GM21786 (cell line): ENCODE measurements at regions not wholly inside any gene's neighbourhood (a gene's known extent, or its start where the extent isn't known, plus 50 kb on each side); places are given as distances from the start of the nearest gene placed in this dataset.
"Not testable (repeated sequence)": the region's sequence is repeated elsewhere in the genome, so short reads cannot be mapped to it uniquely, and the experiment has no call there.

Source experiments
- ATAC-seq: cut with Tn5 transposase; IDR thresholded peaks from one replicate; pipeline ENCODE4 v1.9.1; 2021; ENCODE audit not compliant: unreplicated experiment

DNA sequence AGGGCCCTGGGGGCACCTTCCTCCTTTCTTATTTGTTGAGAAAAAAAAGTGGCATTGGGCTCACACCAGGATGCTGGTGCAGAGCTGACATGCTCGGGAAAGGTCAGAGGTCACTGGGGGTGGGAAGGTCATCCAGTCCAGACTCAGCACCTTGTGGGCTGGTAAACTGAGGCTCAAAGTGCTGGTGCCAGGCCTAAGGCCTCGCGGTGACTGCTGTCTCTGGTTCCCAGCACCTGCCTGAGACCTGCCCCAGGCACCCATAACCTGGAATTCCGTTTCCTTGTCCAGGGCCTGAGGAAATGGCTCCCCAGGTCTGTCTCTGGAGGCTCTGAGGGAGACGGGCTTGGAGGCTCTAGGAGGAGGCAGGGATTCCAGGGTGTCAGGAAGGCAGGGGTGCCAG lies 521.0 kb downstream of the GOLGA6L6 start:
- ATAC-seq: not testable (repeated sequence)

DNA sequence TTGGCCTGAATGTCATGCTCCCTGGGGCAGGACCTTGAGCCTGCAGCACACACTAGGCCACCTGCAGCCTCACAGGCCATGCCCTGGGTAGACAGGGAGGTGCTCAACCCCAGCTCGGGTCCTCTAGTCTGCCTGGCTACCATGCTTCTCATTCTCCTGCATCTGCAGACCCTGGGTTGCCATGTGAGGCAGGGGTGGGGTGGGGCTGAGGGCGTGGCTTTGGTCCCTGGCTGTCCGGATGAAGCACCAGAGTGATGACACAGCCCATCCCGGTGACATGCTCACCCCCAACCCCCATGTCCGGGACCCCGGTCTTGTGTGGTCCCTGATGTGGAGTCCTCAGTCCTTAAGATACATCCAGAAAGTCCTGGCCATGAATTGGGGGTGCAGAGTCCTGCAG lies 521.8 kb downstream of the GOLGA6L6 start:
- ATAC-seq: not testable (repeated sequence)

DNA sequence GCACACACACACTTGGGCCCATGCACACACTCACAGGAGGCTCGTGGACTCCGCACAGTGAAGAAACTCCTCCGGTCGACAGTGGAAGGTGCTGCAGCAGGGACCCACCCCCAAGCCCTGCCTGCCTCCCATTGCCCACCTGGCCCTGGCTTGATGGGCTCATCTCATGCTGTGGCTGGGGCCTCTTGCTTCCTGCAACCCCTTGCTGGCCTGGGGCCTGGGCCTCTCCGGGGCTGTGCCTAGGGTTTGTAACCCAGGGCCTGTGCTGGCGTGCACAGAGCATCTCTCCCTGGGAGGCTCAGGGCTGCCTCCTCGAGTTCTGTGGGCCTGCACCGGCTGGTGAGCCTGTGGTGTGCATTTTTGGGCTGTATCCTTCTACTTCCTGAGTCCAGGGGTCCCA lies 524.0 kb downstream of the GOLGA6L6 start:
- ATAC-seq: not testable (repeated sequence)

DNA sequence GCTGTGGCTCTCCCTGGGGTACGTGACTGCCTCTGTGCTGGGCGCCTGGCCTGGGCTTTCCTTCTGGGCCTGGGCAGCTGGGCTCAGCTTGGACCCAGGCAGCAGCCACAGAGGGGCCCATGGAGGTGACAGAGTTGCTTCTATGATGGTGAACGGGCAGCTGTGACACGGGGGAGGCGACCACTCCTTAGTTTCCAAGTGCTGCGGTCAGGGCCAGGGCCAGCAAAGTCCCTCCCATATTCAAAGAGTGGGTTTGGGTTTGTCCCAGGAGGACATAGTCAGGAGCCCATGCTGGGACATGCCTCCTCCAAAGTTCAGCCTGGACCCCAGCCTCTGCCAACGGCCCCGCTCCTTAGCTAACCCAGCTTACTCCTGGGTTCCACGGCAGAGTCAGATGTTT lies 524.7 kb downstream of the GOLGA6L6 start:
- not testable (repeated sequence) for ATAC-seq

DNA sequence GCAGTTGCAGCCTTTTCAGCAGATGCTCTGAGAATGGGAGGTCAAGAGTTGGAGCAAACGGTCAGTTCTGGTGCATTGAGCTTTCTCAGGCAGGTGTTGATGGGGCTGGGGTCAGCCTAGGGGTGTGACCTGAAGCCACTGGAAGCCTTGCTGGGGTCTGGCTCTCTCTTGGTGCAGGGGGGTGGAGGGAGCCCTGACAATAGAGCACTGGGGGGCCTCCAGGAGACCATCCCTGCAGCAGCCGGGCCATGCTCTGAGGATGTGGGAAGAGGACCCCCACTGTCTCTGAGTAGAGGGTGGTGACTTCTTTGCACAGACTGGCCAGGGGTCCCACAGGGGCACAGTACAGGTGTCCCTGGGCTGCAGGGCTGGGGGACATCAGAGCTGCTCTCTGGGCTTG lies 528.8 kb downstream of the GOLGA6L6 start:
- ATAC-seq: not testable (repeated sequence)

DNA sequence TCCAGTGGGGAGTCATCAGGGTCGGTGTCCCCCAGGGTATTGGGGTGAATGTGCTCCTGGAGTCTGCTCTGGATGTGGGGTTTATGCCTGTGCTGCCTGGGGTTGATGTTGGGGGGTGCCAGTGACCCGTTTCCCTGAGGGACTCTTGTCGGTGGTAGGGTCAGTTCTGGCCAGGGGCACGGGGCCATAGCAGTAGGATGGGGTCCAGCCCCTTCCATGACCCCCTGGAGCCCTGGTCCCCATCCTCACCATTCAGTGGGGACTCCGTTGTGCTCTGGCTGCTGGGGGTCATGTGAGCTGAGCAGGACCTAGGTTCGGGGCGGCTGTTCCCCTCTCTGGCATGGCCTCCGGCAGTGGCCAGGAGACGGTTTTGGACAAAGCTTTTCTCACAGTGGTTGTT lies 530.8 kb downstream of the GOLGA6L6 start:
- ATAC-seq: not testable (repeated sequence)

DNA sequence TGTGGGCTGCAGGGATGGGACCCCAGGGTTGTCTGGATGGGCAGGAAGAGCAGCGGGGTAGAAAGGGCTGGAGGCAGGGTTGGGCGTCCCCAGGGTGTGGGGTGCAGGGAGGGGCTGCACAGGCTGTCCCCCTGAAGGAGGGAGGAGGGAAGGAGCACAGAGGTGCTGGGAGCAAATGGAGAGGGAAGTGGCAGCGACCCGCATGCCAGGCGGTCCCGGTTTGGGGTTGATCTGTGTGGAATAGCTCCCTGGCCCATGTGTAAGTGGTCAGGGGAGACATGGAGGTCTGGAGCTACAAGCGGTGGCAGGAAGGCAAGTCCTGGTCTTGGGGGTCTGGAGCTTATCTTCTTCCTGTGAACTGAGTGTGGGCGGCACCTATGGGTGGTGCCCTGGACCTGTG lies 532.0 kb downstream of the GOLGA6L6 start:
- not testable (repeated sequence) for ATAC-seq

DNA sequence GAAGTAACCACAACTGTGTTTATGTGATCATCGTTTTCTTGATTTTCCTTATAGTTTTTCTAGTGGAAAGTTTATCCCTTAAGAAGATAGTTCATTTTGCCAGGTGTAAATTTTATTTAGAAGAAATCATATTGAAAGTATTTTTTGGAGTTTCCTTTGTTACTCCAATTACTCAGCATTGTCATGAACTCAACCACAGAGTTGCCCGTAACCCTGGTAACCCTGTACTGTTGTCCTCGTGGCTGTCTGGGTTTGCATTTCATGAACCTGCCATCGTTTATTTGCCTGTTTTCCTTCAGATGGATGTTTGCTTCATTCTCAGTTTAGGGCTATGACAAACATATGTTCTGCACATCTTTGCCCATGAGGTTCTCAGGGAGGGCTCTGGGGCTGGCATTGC lies 534.3 kb downstream of the GOLGA6L6 start:
- ATAC-seq: not testable (repeated sequence)

DNA sequence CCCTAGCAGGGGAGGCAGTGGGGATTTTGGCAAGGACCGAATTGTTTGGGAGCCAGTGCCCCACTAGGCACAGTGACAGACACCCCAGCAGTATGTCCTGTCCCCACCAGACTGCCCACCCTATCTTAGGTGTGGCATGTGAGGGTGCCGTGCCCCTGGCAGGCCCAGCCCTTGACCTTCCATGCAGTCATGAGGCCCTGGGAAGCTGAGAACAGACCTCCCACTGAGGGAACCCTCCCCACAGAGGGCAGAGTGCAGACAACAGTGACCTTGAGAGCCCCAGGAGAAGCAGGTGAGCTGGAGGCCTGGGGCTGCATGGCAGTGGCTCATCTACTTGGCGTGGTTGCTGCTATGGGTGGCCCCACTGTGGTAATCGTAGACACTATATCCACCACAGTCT lies 538.1 kb downstream of the GOLGA6L6 start:
- ATAC-seq: not testable (repeated sequence)

DNA sequence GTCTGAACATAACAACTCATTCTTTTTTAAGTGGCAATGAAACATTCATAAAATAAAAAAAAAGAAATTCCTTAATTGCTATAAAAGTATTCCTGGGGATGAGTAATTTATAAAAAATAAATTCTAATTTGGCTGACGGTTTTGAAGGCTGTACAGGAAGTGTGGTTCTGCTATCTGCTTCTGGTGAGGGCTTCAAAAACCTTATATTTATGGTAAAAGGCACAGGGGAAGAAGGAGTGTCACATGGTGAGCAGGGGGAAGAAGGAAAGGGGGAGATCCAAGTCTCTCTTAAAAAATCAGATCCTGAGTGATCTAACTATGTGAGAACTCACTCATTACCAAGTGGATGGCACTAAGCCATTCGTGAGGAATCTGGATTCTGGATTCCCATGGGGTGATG lies 539.0 kb downstream of the GOLGA6L6 start:
- ATAC-seq: not testable (repeated sequence)

DNA sequence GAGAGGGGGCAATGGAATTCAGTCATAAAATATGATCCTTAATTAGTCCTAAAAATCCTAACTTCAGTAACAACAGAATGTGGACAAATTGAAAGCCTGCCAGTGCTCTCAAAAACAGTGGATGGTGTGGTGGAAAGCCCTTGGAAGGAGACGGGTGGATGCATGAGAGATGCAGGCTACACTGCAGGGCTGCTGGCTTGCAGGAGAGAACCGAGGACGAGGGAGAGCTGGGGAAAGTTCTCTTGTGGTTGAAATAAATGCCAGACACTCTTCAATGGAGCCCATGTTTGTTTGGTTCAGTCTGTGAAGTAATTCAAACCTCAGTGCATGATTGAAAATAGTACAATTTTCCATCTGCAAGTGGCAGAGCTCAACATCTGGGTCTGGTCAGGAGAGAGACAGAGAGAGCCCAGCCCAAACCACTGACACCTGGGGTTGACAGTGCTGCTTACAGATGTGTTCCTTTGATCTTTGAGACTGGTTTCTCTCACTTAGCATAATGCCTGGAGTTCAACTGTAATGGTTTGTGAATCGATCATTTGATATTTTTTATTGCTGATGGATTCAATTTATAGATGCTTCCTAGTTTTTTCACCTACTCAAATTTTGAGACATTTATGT lies 544.9 kb downstream of the GOLGA6L6 start:
- ATAC-seq: not testable (repeated sequence)

DNA sequence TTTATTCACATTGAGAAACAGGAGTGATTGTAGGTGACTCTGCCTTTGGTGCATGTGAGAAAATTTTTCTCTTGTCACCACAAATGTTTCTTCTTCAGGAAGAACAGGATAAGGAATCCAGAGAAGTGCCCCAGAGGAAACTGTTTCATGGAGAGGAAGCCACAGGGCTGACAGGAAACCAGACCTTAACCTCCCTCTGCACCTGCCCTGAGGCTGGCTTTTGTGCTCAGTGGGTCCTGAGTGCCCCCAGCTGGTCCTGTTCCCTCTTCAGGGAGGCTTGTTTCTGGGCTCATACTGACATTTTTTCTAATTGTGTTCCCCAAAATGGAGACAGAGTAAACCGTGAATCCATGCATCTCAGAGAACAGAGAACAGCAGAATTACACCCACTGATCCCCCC lies 546.3 kb downstream of the GOLGA6L6 start:
- ATAC-seq: not testable (repeated sequence)

DNA sequence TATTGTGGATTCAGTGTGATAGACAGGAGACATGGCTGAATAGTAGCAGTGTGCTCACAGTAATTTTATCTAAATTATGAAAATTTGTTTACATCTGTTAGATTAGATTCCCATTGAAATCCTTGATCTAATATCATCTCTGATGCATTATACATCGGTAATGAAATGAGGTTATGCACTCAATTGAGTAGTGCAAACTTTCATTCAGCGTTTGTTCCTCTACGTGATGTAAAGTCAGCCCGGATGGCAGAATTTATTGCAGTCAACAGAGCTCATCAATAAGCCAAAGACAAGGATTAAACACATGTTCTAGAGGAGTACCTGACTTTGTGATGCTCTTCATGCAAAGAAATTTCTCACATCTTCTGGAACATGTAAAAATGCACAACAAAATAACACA lies 549.2 kb downstream of the GOLGA6L6 start:
- no peak for ATAC-seq

DNA sequence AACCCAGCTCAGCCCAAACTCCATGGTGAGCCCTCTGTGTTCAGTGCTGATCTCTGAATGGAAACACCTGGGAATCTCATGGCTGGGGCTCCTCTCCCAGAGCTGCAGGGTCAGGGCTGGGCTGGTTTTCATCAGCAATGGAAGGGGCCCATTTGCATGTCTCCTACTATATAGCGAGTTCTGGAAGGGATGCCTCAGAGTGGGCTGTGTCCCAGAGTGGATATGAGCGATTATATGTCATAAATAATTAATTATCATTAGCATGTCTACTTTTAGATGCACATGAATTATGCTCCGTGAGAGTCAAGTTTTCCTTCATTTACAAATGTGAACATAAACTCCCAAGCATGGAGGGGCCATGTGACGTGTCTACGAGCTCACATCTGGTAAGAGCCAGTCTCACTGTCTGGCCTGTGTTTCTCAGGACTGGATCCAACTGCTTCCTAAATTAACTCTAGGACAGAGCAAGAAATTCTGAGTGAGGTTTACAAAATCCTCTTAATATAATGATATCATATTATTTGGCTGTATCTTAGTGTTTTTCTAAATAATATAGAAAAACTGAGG lies 553.4 kb downstream of the GOLGA6L6 start:
- ATAC-seq: no peak

DNA sequence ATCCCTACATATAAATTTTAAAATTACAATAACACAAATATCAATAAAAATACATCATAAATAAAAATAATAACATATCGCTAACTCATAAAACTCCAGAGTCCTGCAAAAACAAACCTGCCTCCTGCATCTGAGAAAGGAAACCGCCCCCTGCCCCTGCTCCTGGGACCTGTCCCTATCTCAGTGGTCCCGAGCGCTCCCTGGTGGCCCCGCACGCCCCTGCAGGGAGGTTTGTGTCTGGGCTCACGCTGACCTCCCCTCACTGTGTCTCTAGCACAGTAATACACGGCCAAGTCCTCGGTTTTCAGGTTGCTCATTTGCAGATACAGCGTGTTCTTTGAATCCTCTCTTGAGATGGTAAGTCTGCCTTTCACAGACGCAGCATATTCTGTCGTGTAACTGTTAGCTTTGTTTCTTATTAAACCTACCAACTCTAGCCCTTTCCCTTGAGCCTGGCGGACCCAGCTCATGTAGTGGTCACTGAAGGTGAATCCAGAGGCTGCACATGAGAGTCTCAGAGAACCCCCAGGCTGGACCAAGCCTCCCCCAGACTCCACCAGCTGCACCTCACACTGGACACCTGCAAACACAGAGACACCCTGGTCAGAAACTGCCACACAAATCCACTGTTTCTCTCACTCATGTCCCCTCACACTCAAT lies 554.1 kb downstream of the GOLGA6L6 start:
- no peak for ATAC-seq

DNA sequence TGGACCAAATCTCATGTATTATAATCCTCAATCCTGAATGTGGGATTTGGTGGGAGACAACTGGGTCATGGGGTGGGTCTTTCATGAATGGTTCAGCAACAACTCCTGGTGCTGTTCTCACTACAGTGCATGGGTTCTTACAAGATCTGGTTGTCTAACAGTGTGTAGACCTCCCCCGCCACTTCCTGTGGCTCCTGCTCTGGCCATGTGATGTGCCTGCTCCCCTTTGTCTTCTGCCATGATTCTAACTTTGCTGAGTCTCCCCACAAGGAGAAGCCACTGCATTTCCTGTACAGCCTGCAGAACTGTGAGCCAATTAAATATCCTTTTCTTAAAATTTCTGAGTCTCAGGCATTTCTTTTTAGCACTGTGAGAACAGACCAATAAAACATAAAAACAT lies 557.5 kb downstream of the GOLGA6L6 start:
- ATAC-seq: no peak

DNA sequence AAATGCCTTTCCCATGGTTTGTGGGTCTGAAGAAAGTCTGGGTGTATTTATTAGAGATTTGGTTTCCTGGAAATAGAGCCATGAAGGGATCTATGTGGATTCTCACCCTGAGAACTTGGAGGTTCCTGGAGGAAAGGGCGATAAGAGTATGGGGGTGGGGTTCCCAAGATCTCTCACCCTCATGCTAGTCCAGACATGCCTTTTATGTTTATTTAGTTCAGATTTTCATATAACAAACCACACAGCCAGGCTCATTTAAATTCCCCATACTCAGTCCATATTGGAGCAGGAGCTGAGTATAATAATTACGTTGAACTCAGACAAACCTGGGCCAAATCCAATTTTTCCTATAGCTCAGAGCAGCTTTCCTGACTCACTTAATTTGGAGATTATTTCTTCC lies 566.6 kb downstream of the GOLGA6L6 start:
- no peak for ATAC-seq

DNA sequence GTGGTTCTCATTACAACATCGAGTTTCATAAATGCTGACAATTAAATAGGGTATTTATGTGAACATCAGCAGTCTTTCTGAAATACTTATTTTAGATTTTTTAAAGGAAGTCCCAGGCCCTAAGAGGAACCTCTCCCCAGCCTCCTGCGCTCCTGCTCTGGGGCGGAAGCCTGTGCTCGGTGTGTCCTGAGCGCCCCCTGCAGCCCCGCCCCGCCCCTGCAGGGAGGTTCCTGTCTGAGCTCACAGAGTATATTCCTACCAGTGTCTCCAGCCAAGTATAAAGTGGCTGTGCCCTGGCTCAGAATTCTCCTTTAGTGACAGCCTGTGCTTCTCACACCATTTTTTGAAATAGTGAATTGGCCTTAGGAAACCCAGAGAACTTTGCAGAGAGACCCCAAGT lies 567.9 kb downstream of the GOLGA6L6 start:
- no peak for ATAC-seq

DNA sequence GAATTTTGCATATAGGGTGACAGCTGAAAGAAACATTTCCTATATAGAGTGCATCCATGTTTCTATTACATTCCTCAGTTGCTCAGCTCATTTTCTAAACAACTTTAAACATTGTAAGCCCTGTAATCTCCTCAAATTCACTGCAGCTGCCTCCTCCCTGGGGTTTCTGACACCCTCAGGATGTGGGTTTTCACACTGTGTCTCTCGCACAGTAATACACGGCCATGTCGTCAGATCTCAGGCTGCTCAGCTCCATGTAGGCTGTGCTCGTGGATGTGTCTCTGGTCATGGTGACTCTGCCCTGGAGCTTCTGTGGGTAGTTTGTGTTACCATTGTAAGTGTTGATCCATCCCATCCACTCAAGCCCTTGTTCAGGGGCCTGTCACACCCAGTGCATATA lies 569.0 kb downstream of the GOLGA6L6 start:
- not testable (repeated sequence) for ATAC-seq

DNA sequence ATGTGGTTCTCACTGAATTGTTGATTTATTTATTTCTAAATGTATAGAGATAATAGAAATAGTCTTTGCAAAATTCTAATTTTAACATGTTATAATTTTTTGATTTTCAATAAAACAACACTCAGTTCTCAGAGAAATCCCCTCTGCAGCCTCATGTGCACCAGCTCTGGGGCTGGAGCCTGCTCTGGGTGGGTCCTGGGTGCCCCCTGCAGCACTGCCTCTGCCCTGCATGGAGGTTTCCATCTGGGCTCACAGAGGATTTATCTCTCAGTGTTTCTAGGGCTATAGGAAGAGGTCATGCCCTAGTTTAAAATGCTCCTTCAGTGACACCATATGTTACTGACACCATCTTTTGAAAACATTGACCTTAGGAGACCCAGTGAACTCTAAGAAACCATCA lies 576.0 kb downstream of the GOLGA6L6 start:
- ATAC-seq: not testable (repeated sequence)

DNA sequence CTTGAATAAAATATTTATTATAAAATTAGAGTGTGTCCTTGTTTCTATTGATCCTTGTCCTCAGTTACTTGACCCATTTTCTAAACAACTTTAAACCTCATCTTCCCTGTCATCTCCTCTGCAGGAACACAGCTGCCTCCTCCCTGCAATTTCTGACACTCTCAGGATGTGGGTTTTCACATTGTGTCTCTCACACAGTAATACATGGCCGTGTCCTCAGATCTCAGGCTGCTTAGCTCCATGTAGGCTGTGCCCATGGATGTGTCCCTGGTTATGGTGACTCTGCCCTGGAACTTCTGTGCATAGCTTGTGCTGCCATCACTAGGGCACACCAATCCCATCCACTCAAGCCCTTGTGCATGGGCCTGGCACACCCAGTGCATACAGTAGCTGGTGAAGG lies 577.1 kb downstream of the GOLGA6L6 start:
- ATAC-seq: not testable (repeated sequence)

DNA sequence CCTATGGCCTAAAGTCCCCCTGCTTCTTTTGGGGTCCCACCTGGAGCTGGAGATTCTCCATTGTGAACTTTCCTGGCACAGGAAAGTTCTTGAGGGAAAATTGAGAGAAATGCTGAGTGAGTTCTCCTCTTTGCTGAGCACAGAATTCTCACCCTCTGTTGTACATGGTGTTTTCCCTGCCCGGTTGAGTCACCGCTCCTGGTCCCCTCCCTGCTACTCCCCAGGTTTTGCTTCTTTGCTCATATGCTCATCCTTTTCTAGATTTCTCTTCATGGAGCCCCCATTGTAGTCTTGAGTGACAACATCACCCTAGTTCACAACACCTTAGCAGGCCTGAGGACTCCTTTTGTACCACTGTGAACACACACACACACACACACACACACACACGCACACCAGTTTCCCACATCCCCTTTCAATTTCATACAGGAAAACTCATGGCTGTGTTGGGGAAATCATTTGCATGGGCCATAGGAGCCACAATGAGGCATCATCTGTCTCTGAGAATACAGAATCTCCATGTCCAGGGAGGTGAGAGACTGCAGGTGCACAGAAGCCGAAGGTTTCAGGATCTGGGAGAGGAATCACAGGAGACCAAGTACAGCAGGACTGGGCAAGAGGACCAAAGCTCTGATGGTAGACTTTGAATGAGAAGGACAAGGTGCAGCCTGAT lies 585.3 kb downstream of the GOLGA6L6 start:
- ATAC-seq: no peak
